GM12874 (cell line): ENCODE measurements at regions not wholly inside any gene's neighbourhood (a gene's known extent, or its start where the extent isn't known, plus 50 kb on each side); places are given as distances from the start of the nearest gene placed in this dataset.

Experiments
- TF ChIP-seq, protein P1 (sequence below): IDR thresholded peaks from 2 replicates; pipeline ENCODE4 v1.5.1; 2011; ENCODE audit warnings: low read depth, mild to moderate bottlenecking, control low read depth, low read length, moderate library complexity; ENCODE audit not compliant: insufficient read depth

DNA sequence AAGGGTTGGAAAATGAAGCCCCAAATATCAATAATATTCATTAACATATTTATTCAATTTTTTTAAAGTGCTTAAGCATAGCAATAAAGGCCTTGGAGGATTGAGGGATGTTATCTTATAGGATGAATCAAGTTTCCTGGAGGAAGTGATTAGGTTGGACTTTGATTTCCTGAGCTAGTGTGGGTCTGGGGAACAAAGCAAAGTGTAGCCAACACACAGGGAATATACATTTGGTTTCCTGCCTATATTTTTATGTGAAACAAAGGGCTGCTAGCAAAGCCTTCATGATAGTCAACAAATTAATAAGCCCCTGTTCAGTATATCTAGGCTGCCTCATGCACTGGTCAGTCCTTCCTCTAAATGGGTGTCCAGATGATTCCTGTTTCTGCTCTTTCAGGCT lies 261.1 kb upstream of the IL12A start:
- TF ChIP-seq, protein P1, sequence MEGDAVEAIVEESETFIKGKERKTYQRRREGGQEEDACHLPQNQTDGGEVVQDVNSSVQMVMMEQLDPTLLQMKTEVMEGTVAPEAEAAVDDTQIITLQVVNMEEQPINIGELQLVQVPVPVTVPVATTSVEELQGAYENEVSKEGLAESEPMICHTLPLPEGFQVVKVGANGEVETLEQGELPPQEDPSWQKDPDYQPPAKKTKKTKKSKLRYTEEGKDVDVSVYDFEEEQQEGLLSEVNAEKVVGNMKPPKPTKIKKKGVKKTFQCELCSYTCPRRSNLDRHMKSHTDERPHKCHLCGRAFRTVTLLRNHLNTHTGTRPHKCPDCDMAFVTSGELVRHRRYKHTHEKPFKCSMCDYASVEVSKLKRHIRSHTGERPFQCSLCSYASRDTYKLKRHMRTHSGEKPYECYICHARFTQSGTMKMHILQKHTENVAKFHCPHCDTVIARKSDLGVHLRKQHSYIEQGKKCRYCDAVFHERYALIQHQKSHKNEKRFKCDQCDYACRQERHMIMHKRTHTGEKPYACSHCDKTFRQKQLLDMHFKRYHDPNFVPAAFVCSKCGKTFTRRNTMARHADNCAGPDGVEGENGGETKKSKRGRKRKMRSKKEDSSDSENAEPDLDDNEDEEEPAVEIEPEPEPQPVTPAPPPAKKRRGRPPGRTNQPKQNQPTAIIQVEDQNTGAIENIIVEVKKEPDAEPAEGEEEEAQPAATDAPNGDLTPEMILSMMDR, result no peak

DNA sequence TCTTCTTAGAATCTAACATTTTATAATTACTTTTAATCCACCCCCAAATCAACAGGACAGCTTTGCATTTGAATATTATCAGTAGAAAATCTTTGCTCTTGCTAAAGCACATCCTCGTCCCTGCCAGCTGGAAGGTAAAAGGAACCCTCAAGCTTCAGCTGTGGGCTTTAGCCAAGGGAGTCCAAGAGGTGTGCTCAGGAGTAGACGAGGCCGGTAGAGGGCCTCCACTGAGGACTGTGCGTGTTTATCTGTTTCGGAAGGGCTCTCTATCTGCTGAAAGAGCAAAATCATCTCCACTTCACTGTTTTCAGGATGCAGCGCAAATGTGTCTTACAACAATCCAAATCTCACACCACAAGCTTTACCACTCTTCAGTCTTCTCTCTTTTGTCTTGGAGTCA lies 257.4 kb upstream of the IL12A start:
- TF ChIP-seq, protein P1, result no peak

DNA sequence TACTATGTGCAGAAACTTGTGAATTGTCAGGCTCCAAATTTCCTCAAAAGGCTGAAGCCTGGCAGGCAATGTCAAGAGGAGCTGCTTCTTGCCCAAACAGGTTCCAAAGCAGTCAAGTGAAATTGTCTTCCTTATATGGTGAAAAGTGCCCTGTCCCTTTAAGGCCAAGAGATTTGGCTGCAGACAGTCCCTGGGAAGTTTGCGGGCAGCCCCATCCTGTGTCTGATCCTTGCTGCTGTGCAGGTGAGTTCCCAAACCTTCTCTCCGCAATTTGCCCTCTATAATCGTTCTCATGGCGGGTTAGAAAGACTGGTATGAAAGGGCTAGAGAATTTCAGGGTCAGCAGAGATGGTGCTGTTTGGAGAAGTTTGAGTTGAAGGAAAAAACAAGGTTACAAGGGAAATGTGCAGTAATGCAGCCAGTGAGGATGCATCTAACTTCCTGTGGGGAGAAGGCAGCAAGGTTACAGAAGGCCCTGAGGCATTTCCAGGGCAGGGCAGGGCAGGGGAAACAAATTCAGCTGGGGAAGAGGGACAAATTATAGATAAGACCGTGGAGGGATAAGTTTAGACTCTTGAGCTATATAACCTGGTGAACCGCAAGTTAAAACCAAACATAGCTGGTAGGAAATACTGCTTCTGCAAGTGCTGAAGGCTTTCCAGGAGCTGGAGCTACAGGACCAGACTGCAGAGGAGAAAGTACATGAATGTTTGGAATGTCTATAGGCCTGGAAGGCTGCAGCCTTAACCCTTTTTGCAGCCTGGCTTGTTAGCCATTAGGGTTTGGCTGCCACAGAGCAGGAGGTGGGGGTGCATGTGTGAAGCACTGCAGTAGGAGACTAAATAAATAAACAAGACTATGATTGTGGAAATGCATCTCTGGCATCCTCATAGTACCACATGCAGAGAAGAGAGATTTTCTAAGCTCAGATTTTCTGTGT lies 256.2 kb upstream of the IL12A start:
- TF ChIP-seq, protein P1, result no peak

DNA sequence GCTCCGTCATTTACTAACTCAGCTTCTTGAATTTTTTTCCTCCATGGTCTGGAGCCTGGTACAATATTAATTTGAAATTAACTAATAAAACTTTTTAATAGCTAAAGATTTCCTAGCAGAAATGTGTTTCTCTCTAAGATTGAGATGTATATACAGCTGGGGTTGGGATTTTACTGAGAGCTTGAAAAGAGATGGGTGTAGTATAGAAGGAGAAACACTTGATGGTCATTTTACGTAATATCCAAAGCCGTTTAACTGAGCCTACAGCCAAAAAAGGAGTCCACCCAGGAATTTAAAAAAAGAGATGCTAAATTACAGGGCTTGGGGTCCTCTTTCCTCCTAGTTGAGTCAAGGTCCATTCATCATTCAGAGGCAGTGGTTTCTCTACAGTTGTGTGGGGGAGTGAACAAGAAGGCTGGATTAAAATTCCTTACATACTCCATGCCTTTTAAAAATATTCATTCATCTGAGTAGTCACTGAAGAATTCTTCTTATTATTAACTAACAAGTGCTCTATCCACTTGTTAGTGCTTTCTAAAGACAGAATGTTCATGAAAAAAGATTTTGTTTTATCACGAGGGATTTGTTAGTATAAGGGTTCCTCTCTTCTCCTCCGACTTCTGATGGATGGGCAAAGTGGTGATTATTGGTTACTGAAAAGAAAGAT lies 255.3 kb upstream of the IL12A start:
- TF ChIP-seq, protein P1, result no peak

DNA sequence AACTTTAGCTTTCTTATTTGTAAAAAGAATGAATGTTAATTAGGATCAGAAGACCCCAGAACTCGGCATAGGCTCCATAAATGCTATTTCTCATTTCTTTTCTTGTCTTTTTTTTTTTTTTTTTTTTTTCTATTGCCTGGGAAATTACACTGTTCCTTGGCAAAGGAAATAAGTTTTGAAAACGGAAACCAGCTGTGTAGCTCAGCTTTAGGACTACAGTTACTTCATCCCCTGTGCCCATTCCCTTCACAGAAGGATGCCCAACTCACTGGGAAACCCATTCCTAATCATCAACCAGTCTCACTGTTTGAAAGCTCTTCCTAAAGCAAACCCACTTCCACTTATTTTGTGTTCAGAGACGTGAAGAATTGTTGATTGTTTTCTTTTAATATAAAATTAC lies 254.0 kb upstream of the IL12A start:
- TF ChIP-seq, protein P1, result no peak

DNA sequence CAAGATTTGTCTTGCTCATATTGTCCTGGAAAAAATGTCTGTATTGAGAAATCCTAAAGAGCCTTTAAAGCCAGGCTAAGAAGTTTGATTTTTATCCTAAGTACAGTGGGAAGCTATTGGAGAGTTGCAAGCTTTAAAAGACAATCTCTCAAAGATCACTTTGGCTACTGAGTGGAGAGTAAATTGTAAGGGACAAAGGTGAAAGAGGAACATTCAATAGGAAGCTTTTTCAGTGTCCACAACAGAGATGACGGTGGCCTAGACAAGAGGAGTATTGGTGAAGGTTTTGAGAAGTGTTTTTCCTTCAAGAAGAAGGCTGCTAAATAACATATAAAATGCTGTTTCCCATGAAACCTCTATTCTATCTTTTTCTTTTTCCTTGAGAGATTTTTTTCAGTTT lies 249.5 kb upstream of the IL12A start:
- TF ChIP-seq, protein P1, result no peak

DNA sequence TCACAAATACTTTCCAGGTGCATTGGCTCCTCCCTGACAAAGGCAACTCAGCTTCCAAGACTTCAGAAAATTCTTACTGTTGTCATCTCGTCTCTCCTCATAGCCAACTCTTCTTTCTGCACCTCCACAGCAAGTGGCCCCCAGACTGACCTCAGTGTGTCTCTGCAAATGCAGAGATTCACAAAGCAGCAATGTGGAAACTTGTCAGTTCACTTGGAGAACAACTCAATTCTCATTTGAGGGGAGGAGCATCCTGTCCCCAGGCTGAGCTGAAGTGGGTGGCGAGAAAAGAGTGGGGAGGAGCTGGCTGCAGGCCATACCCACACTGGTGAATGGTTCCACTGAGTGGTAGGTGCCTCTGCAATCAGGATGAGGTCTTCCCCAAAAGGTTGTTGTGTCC lies 248.7 kb upstream of the IL12A start:
- TF ChIP-seq, protein P1, result no peak
